ENCODE measurements at regions not wholly inside any gene's neighbourhood (a gene's known extent, or its start where the extent isn't known, plus 50 kb on each side); places are given as distances from the start of the nearest gene placed in this dataset.
A peak's percentile ranks its signal among the peaks of the same experiment; 100 is the strongest.

DNA sequence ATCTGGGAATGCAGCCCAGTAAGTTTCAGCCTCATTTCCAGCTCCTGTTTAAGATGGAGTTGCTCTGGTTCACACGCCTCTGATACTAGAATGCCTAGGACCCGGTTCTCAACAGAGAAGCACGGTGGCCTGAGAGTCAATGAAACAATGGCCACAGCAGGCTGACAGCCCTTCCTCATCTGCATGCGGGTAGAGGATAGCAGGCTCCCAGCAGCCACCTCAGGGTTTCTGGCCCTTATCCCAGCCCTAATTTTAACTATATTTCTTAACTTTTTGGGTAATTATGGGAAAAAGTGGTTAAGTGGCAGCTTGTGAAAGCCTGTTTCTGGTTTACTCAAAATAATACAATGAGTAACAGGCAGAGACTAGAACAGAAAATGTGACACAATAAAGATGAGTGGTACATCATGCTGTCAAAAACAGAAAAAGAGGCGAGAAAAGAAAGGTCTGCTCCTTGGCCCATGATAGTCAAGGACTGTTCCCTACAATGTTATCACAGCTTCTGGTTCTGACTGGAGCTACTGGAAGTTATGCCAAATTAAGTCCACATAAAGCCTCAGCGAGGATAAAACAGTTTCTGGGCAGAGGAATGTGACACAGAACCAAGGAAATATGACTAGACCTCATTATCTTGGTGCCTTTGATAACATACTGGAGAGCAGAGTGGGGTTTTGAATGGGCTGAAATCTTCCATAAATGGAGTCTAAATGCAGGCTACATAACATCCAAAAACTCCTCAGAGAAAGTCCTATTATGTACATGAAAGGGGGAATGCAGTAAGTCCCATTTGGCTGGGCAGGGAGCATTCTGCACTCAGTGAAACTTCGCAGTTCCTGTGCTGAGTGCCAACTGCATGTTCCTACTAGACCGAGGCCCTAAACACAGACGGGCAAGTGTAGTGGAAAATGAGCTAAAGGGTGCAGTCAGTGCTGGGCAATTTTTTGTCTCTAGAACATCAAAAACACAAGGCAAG lies 92.1 kb downstream of the NIBAN1 start:
- TF ChIP-seq, protein P1, sequence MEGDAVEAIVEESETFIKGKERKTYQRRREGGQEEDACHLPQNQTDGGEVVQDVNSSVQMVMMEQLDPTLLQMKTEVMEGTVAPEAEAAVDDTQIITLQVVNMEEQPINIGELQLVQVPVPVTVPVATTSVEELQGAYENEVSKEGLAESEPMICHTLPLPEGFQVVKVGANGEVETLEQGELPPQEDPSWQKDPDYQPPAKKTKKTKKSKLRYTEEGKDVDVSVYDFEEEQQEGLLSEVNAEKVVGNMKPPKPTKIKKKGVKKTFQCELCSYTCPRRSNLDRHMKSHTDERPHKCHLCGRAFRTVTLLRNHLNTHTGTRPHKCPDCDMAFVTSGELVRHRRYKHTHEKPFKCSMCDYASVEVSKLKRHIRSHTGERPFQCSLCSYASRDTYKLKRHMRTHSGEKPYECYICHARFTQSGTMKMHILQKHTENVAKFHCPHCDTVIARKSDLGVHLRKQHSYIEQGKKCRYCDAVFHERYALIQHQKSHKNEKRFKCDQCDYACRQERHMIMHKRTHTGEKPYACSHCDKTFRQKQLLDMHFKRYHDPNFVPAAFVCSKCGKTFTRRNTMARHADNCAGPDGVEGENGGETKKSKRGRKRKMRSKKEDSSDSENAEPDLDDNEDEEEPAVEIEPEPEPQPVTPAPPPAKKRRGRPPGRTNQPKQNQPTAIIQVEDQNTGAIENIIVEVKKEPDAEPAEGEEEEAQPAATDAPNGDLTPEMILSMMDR (IDR thresholded peaks at IDR 0.05): no peak
- peak in 1 of 2 donors; percentile 6 for TF ChIP-seq POLR2A (IDR thresholded peaks at IDR 0.05)

Measured in uterus (tissue), 2 donors.